Muscle of arm (tissue), 1 donor: ENCODE measurements at regions not wholly inside any gene's neighbourhood (a gene's known extent, or its start where the extent isn't known, plus 50 kb on each side); places are given as distances from the start of the nearest gene placed in this dataset.

ENCODE experiments used
- DNase-seq: peaks from one replicate; pipeline ENCODE4 v3.0.0-alpha.2; 2013

GRCh38 chr9:104448036-104448435, 56.0 kb upstream of the OR13F1 start:
- DNase-seq: no peak
